ENCODE measurements at regions not wholly inside any gene's neighbourhood (a gene's known extent, or its start where the extent isn't known, plus 50 kb on each side); places are given as distances from the start of the nearest gene placed in this dataset.

DNA sequence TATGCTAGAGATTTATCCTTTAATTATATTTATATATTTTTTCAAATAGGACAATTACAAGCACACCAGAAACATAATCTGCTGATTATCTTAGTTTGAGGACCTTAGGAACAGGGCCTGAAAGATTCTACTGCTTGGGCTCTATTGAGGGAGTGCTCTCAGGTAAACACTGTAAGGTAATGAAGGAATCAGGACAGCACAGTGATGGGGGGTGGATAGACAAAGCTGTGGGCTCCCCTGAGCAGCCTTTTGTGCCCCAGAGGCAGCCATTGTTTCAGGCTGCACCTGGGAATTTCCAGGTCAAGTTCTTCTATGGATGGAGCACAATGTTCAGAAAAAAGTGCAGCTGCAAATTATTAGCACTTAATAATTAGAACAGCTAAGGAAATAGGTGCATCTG lies 848.0 kb upstream of the CADM2 start:
- intact Hi-C loops (cut with DNase I) = no loop called here
- DNase-seq (ENCODE audit: low spot score) (no peak), ATAC-seq (no peak)

DNA sequence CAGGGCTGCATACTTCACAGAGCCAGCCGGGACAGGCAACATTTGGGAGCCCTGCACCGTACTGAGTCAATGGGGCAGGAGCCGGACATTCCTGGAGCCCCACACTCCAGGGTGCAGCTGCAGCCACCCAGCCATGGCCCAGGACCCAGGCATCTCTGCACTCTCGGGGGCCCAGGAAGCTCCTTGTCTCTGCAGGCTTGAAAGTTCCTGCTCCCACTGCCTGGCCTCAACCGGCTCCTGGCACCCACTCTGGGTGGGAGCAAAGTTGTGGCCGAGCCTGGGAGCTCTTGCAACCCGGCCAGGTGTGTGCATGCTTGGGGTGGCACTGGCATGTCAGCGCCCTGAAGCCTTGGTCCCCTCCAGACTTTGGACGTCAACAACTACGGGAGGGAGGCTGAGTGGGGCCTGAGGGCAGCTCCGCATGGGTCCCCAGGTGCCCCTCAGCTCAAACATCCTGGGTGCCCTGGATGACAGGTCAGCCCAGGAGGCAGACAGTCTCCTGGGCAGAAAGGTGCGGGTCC lies 833.5 kb upstream of the CADM2 start:
- intact Hi-C loops (cut with DNase I) = no loop called here
- DNase-seq (ENCODE audit: low spot score) (no peak), ATAC-seq (peak; percentile 32)

DNA sequence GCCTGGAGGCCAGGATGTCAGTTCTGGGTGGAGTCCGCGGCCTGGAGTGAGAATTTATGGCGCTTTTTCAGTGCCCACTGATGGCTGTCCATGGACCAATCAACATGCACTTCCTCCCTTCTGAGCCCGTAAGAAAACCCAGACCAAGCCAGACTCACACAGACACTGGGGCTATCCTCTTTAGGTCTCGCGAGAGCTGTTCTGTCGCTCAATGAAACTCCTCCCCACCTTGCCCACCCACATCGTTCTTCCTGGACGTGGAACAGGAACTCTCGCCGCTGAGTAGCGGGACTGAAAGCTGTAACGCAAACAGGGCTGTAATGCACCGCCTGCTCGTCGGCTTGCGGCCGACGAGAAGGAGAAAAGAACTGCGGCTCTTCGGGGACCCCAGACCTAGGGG lies 833.0 kb upstream of the CADM2 start:
- intact Hi-C loops (cut with DNase I) = no loop called here
- DNase-seq (ENCODE audit: low spot score) (no peak), ATAC-seq (no peak)

DNA sequence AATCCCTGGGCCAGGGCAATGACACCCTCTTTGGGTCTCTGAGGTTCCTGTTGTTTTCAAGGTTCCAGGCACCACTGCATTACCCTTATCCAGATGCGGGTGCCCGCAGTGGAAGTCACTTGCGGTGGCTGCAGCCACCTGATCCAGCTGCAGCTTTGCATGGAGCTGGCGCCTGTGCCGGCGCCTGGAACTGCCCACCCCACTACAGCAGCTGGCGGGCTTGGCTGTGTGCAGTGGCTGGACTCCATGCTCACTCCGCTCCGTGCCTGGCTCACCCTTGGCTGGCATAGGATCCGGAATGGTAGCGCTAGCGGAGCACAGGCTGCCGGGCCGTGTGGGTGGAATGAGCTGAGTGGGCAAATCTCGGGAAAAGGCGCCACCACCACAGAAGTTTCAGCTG lies 832.6 kb upstream of the CADM2 start:
- ATAC-seq = peak; percentile 34
- DNase-seq (ENCODE audit: low spot score) = no peak
- intact Hi-C loops (cut with DNase I) = no loop called here

DNA sequence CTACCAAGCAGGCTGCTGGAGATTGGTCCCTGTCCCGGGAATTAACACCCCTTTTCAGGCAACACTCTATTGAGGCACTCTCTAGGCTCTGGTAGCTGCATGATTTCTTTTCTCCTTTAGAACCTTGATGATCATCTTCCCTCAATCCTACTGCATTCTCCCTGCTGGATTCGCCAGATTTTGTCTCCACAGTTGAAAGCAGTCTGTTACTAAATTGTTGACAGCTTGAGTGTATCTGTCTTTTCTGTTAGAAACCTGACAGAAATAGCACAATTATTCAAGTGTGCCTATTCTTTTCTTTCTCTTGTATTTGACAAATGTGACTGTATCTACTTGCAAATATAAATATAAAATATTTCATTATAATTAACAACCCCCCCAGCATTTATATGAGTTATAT lies 830.8 kb upstream of the CADM2 start:
- intact Hi-C loops (cut with DNase I) = no loop called here
- ATAC-seq (no peak), DNase-seq (ENCODE audit: low spot score) (no peak)

DNA sequence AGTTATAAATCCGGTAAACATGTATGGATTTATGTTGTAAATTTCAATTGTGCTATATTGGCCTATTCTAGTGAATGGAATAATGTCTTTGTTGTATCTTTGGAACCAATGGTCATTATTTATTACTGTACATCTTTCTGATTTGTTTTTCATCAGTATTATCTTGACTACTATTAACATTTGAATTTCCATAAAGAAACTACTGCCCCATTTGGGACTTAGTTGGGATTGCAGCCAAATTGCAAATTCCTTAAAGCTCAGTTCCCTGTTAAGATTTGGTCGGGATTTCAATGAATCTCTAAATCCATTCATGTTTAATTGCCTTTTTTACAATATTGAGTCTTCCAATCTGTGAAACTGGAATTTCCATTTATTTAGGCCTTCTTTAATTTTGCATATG lies 822.4 kb upstream of the CADM2 start:
- ATAC-seq (no peak), DNase-seq (ENCODE audit: low spot score) (no peak)
- intact Hi-C loops (cut with DNase I) = loop anchor here (1.0 kb wide), 1 partner anchor 8 kb away; no protein-coding TSS in a partner anchor

DNA sequence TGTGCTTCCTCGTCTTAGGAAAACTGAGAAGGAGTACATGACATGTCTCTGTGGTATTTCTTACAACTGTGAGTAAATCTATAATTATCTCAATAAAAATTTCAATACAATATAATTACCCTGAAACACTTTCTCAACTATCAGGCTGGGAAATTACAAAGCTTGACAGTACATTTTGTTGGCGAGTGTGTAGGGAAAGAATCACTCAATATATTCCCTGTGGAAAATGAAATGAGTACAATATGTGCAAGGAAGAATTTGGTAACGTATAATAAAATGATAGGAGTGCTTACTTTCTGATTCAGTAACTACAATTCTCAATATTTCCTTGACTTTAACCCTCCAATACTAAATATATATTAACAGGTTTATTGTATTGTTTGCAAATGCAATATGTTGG lies 818.2 kb upstream of the CADM2 start:
- DNase-seq (ENCODE audit: low spot score) (no peak), ATAC-seq (no peak)
- intact Hi-C loops (cut with DNase I) = no loop called here

DNA sequence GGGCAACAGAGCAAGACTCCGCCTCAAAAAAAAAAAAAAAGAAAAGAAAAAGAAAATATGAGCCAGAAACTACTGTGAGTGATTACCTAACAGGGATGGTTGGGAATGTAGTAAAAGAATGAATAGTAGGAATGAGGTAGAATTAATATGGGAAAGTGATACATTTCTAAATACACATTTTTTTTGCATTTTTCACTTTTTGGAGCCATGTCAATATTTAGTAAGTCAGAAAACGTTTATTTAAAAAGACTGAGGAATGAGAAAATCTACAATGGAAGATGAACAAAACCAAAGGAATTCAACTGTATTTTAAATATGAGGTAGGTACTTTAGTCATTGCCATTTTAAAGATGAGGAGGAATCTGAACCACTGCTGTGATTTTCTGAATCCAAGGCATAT lies 817.2 kb upstream of the CADM2 start:
- intact Hi-C loops (cut with DNase I) = no loop called here
- DNase-seq (ENCODE audit: low spot score) (no peak), ATAC-seq (no peak)

DNA sequence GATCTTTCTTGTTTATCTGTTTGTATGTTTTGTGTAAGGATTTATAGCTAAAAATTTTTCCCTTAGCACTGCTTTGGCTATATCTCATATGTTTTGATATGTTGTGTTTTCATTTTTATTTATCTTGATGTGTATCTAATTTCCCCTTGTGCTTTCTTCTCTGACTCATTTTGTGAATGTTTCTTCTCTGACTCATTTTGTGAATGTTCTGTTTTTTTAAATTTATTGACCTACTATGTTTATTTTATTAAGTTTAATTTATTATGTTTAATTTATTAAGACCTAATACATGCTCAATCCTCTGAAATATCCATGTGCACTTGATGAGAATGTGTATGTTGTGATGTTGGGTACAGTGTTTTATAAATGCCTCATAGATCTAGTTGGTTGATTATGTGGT lies 793.5 kb upstream of the CADM2 start:
- intact Hi-C loops (cut with DNase I) = no loop called here
- ATAC-seq (no peak), DNase-seq (ENCODE audit: low spot score) (no peak)

DNA sequence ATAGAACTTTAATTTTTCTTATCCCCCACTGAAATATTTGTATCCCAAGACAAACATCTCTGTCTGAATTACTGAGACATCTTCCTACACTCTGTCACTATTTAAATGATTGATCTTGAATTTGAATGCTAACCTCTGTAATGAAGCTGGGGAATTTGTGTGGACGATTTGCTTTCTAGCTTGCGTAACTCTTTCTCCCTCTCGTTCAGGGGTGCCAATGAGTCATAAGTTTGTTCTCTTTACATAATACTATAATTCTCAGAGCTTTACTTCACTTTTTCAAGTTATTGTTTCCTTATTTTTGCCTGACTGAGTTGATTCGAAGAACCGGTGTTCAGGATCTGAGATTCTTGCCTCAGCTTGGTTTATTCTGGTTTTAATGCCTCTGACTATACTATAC lies 783.3 kb upstream of the CADM2 start:
- DNase-seq (ENCODE audit: low spot score) (no peak), ATAC-seq (no peak)
- intact Hi-C loops (cut with DNase I) = no loop called here

DNA sequence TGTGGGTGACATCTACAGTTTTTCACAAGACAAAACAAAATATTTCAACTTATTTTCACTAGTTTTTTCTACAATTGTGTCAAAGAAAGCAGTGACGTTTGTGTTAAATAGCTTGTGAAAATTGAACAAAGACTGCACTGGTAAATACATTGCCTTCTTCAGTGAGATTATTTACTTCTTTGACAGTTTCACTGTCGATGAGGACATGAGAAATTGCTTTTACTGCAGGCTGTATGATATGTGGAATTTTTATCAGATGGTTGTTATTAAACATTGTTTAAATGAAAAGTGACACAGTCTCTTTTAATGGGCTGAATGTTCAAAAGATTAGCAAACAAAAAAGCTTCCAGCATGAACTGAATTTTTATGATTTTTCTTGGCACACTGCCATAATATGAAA lies 773.9 kb upstream of the CADM2 start:
- ATAC-seq = no peak
- no peak for DNase-seq (ENCODE audit: low spot score)
- intact Hi-C loops (cut with DNase I) = no loop called here

DNA sequence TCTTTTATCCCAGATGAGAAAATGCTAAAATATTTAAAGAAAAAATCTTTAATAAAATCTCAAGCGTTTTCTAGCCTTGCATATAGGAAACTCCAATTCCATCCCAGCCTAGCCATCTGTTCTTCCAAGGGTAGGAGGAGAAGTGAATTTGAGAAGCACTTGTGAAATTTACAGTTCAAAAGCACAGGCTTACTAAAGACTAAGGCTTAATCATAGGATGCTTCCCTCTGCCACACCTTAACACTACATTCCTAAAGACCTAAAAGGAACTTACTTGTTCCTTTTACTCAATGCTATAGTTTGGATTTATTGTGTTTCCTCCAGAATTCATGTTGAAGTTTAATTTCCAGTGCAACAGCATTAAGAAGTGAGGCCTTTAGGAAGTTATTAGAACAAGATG lies 764.8 kb upstream of the CADM2 start:
- ATAC-seq (no peak), DNase-seq (ENCODE audit: low spot score) (no peak)
- intact Hi-C loops (cut with DNase I) = no loop called here

DNA sequence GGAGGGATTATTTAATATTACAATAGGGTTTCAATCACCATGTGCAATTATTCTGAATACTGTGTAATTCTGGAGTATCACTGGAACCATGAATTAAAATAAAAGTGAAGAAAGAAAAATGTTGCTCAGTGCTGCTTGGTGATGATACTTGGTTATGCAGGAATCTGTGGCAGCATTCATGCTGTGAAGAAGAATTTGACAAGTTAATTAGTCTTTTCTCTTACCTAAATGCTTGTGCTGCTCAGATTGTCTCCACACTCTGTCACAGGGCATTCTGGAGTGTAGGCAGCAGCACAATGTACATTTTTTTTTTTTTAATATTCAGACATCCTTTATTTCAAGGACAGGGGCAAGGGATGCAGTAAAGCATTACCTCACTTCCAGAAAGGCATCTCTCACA lies 749.3 kb upstream of the CADM2 start:
- intact Hi-C loops (cut with DNase I) = no loop called here
- no peak for ATAC-seq

DNA sequence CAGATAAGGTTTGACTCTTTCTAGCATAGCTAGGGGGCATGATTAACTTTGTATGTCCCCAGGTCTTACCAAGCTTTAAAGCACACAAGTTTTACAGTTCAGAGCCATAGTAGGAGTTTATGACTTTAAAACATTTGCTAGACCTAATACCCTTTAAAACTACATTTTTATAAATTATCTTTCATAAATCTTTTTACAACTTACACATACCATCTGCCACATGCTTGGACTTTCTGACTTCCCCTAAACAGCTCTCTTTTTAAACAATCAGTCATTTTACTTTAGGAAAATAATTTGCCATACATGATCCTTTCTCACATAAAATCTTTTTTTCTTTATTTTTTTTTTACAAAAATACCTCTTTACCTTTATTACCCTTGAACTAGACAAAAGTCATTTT lies 735.3 kb upstream of the CADM2 start:
- no peak for ATAC-seq
- intact Hi-C loops (cut with DNase I) = no loop called here
- DNase-seq (ENCODE audit: low spot score) = no peak

More for the DNA sequence above, 749.3 kb upstream of the CADM2 start:
- no peak for DNase-seq (ENCODE audit: low spot score)

DNA sequence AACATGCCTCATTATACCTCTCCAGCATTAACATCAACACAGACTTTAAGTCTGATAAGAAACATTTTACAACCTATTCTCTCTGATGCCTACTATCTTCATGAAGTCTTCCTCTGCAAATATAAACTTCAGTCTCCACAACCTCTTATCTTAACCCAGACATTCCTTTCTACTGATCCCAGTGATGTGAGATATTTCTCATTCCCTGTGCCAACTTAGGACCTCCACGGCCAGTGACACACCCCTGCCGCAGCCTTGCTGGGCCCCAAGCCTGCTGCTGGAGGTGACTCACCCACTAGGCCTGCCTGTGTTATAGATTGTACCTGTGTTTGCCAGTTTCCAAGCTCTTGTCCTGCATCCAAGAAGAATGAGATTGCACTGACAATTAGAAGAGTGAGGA lies 734.5 kb upstream of the CADM2 start:
- DNase-seq (ENCODE audit: low spot score) (no peak), ATAC-seq (no peak)
- intact Hi-C loops (cut with DNase I) = no loop called here

DNA sequence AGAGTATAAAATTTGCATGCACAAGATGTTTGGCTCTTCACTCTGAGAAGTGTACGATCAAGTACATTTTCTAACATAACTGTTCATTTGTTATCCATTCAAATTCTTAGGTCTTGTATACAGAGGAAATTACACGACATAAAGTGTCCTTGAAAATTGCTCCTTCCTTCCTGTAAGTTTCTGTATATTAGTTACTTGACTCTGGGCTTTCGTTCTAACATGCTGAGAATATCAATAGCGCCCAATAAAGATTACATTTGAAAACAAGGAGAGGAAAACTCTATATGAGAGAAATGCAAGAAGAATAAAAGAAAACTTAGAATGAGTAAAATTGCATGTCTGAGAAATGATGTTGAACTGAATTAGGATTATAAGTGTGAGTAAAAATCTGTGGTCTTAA lies 722.5 kb upstream of the CADM2 start:
- no peak for DNase-seq (ENCODE audit: low spot score)
- intact Hi-C loops (cut with DNase I) = no loop called here
- no peak for ATAC-seq

DNA sequence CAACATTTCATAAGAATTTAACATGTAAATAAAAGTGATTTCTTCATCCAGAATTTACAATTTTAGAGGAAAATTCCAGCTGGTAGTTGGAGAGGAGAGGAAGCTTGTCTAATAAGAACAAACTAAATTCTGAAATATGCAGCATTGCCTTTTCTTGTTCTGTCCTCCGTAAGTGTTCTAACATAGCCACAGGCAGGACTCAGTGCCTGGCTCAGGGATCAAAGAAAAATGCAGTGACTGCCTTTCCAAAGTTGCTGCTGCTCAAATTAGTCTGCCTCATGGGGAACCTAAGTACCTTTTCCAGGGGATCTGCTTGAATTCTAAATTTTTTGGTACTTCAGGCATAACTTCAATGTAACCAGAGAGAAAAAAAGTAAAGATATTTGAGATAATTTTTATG lies 713.0 kb upstream of the CADM2 start:
- ATAC-seq (no peak), DNase-seq (ENCODE audit: low spot score) (no peak)
- intact Hi-C loops (cut with DNase I) = no loop called here

DNA sequence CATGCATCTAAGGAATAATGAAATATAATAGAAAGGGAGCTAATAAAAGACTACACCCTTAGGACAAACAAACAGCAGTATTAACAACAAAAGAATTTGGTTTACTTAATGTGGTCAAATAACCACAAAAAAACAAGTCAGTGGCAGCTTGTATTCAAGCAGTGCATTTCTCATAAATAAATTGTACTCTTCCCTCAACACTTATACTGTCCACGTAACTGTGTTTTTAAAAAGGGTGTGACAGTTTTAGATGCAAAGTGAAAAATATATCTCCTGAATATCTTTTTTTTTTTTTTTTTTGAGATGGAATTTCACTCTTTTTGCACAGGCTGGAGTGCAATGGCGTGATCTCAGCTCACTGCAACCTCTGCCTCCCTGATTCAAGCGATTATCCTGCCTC lies 698.2 kb upstream of the CADM2 start:
- intact Hi-C loops (cut with DNase I) = no loop called here
- no peak for ATAC-seq
- no peak for DNase-seq (ENCODE audit: low spot score)

DNA sequence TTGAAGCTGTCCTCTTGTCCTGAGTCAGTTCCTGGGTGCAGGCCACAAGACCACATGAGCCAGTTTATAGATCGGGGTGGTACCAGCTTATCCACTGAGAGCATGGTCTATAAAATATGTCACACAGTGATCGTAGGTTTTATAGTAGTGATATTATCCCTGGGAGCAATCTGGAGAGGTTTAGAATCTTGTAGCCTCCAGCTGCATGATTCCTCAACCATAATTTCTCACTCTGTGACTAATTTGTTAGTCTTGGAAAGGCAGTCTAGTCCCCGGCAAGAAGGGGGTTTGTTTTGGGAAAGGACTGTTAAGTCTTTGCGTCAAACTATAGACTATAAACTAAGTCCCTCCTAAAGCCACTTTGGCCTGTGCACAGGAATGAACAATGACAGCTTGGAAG lies 693.0 kb upstream of the CADM2 start:
- ATAC-seq (no peak), DNase-seq (ENCODE audit: low spot score) (no peak)
- intact Hi-C loops (cut with DNase I) = no loop called here

DNA sequence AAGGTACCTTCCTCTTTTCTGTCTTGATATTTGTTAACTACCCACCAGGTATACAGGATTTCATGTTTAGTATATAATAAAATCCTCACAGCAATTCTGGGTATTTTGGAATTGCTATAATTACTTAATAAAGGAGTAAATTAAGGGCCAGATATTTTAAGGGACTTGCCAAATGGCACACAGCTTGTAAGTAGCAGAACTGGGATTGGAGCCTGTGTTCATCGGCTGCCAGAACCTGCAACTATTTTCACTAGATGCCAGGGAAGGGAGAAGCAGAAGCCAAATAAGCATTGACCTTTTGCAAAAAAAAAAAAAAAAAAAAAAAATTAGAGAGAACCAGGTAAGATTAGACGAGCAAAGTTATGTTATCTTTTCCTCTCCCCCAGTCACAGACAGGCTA lies 683.3 kb upstream of the CADM2 start:
- no peak for DNase-seq (ENCODE audit: low spot score)
- ATAC-seq = no peak
- intact Hi-C loops (cut with DNase I) = no loop called here

DNA sequence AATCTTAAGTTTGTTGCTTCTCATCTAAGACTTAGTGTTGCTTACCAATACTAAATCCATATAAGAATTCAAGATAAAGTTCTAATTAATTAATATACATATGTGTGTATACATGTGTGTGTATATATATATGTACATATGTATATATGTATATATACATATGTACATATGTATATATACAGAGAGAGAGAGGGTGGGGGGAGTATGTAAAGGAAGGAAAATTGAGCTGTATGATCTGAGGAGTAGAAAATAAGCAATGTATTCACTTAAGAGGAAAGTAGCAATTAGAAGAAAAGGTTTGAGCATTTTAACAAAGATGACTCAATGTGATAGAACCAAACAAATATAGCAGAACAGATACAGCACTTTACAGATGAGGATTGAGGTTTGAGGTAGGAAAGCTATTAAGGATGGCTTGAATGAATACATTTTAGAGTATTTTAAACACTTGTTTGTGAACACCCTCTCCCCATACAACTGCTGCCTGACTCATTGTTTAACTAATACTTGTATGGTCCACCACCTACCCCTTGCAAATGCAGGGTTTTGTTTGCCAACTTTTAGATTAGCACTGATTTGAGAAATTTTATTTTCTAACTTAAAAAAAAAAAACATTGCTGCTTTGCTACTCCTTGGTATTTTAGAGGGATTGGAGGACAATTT lies 681.1 kb upstream of the CADM2 start:
- intact Hi-C loops (cut with DNase I) = no loop called here
- ATAC-seq = no peak
- no peak for DNase-seq (ENCODE audit: low spot score)

DNA sequence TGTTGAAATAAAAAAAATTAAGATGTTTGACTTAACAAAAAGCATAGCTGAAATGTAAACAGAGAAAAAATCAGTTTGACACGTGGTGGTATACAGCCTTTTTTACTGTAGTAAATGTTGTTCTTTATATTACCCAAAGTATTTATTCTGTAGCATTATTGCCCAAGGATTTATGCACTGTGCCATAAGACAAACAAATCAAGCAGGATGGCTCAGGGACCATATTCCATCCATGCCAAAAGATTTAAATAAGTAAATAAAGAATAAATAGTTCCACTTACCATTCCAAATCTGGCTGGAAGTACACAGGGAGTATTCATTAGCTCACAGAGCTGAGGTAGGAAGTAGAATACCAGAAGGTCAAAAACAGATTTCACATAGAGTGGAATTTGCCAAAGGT lies 666.7 kb upstream of the CADM2 start:
- intact Hi-C loops (cut with DNase I) = no loop called here
- no peak for ATAC-seq
- DNase-seq (ENCODE audit: low spot score) = no peak
